ENCODE measurements at regions not wholly inside any gene's neighbourhood (a gene's known extent, or its start where the extent isn't known, plus 50 kb on each side); places are given as distances from the start of the nearest gene placed in this dataset.

DNA sequence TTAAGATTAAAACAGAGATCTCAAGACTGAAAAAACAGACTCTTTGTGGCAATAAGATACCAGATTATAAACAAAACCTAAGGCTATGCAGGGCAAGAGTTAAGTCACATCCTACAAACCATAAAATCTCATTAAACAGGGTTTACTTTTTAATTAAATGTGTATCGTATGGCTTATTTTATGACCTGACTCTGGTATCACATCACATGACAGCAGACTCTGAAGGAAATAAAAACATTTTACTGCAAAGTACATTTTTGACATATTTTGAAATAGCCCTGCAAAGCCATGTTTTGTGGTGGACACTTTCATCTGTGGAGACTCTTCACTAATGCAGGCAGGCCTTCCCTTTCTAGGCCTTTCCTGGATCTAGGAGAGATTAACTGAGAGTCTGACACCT is 327.6 kb upstream of the CLEC14A start:
- TF ChIP-seq, protein P1, sequence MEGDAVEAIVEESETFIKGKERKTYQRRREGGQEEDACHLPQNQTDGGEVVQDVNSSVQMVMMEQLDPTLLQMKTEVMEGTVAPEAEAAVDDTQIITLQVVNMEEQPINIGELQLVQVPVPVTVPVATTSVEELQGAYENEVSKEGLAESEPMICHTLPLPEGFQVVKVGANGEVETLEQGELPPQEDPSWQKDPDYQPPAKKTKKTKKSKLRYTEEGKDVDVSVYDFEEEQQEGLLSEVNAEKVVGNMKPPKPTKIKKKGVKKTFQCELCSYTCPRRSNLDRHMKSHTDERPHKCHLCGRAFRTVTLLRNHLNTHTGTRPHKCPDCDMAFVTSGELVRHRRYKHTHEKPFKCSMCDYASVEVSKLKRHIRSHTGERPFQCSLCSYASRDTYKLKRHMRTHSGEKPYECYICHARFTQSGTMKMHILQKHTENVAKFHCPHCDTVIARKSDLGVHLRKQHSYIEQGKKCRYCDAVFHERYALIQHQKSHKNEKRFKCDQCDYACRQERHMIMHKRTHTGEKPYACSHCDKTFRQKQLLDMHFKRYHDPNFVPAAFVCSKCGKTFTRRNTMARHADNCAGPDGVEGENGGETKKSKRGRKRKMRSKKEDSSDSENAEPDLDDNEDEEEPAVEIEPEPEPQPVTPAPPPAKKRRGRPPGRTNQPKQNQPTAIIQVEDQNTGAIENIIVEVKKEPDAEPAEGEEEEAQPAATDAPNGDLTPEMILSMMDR (conservative IDR thresholded peaks at IDR 0.05; ENCODE audit: low read length) = no peak
- TF ChIP-seq EZH2phosphoT487 (IDR thresholded peaks at IDR 0.05; ENCODE audit: borderline replicate concordance, low read depth, low read length) = no peak

Measured in OCI-LY7 (cell line).